H9 (cell line): ENCODE measurements at regions not wholly inside any gene's neighbourhood (a gene's known extent, or its start where the extent isn't known, plus 50 kb on each side); places are given as distances from the start of the nearest gene placed in this dataset.

ENCODE experiments used
- DNase-seq: peaks from one replicate; pipeline ENCODE4 v3.0.0-alpha.2; 2017
- H2AFZ ChIP-seq: one replicate; pipeline ENCODE4 v1.6.1; 2013; ENCODE audit warnings: mild to moderate bottlenecking, low read length, control low read depth, moderate library complexity
- H2AK5ac ChIP-seq: 2 replicates; pipeline ENCODE4 v1.6.1; 2013; ENCODE audit warnings: low read length, control low read depth, mixed read lengths; ENCODE audit not compliant: insufficient read length
- H2BK120ac ChIP-seq: one replicate; pipeline ENCODE4 v1.6.1; 2013; ENCODE audit warnings: low read depth, mild to moderate bottlenecking, low read length, control low read depth, inconsistent platforms; ENCODE audit not compliant: poor library complexity, severe bottlenecking
- H2BK12ac ChIP-seq: 2 replicates; pipeline ENCODE4 v1.6.1; 2013; ENCODE audit warnings: low read length, control low read depth, mixed read lengths, low read depth; ENCODE audit not compliant: insufficient read length
- H2BK15ac ChIP-seq: 2 replicates; pipeline ENCODE4 v1.6.1; 2013; ENCODE audit warnings: low read depth, low read length, control low read depth
- H2BK20ac ChIP-seq: one replicate; pipeline ENCODE4 v1.6.1; 2013; ENCODE audit warnings: low read depth, mild to moderate bottlenecking, low read length, control low read depth, inconsistent platforms; ENCODE audit not compliant: poor library complexity, severe bottlenecking
- H2BK5ac ChIP-seq: 2 replicates; pipeline ENCODE4 v1.6.1; 2013; ENCODE audit warnings: low read length, control low read depth, mixed read lengths; ENCODE audit not compliant: insufficient read length
- H3K14ac ChIP-seq: 2 replicates; pipeline ENCODE4 v1.6.1; 2013; ENCODE audit warnings: low read length, control low read depth; ENCODE audit not compliant: insufficient read depth
- H3K18ac ChIP-seq: 2 replicates; pipeline ENCODE4 v1.6.1; 2013; ENCODE audit warnings: low read depth, mild to moderate bottlenecking, mixed read lengths, low read length, control low read depth; ENCODE audit not compliant: insufficient read length
- H3K23ac ChIP-seq: 2 replicates; pipeline ENCODE4 v1.6.1; 2013; ENCODE audit warnings: low read length, control low read depth, mixed read lengths, low read depth; ENCODE audit not compliant: insufficient read length
- H3K23me2 ChIP-seq: 2 replicates; pipeline ENCODE4 v1.6.1; 2013; ENCODE audit warnings: low read depth, mild to moderate bottlenecking, mixed read lengths, low read length, control low read depth; ENCODE audit not compliant: insufficient read length, poor library complexity, severe bottlenecking
- H3K27ac ChIP-seq: 2 replicates; pipeline ENCODE4 v1.5.1; 2013; ENCODE audit warnings: low read length, control low read depth, mixed read lengths, low read depth; ENCODE audit not compliant: insufficient read length
- H3K27me3 ChIP-seq: 2 replicates; pipeline ENCODE4 v1.6.1; 2013; ENCODE audit warnings: low read length, control low read depth, inconsistent platforms; ENCODE audit not compliant: insufficient read depth
- H3K4ac ChIP-seq: 2 replicates; pipeline ENCODE4 v1.6.1; 2013; ENCODE audit warnings: low read depth, mild to moderate bottlenecking, control low read depth, inconsistent platforms, low read length, moderate library complexity
- H3K4me1 ChIP-seq: 2 replicates; pipeline ENCODE4 v1.6.1; 2013; ENCODE audit warnings: low read length, control low read depth, inconsistent platforms; ENCODE audit not compliant: insufficient read depth
- H3K4me2 ChIP-seq: 2 replicates; pipeline ENCODE4 v1.6.1; 2013; ENCODE audit warnings: low read length, control low read depth, mixed read lengths; ENCODE audit not compliant: insufficient read length, insufficient read depth
- H3K56ac ChIP-seq: 2 replicates; pipeline ENCODE4 v1.6.1; 2013; ENCODE audit warnings: low read depth, mild to moderate bottlenecking, mixed read lengths, low read length, control low read depth; ENCODE audit not compliant: insufficient read length
- H3K79me1 ChIP-seq: 2 replicates; pipeline ENCODE4 v1.6.1; 2013; ENCODE audit warnings: low read depth, mild to moderate bottlenecking, moderate library complexity, low read length, control low read depth, inconsistent platforms; ENCODE audit not compliant: insufficient read depth, poor library complexity, severe bottlenecking
- H3K79me2 ChIP-seq: 2 replicates; pipeline ENCODE4 v1.6.1; 2013; ENCODE audit warnings: low read length, control low read depth, inconsistent platforms; ENCODE audit not compliant: insufficient read depth
- H3K9ac ChIP-seq: 2 replicates; pipeline ENCODE4 v1.6.1; 2013; ENCODE audit warnings: low read length, control low read depth, mixed read lengths; ENCODE audit not compliant: insufficient read length; ENCODE audit errors: extremely low read depth
- H3K9me3 ChIP-seq: one replicate; pipeline ENCODE4 v1.6.1; 2013; ENCODE audit warnings: low read depth, low read length, inconsistent platforms; ENCODE audit not compliant: control insufficient read depth
- H3T11ph ChIP-seq: one replicate; pipeline ENCODE4 v1.6.1; 2013; ENCODE audit warnings: mild to moderate bottlenecking, low read length, control low read depth, inconsistent platforms
- H4K20me1 ChIP-seq: one replicate; pipeline ENCODE4 v1.6.1; 2013; ENCODE audit not compliant: control insufficient read depth, insufficient read length, insufficient read depth
- H4K5ac ChIP-seq: 2 replicates; pipeline ENCODE4 v1.6.1; 2013; ENCODE audit warnings: low read depth, mild to moderate bottlenecking, mixed read lengths, low read length, control low read depth; ENCODE audit not compliant: insufficient read length
- H4K8ac ChIP-seq: replicated peaks from 2 replicates; pipeline ENCODE4 v1.6.1; 2013; ENCODE audit warnings: low read length, control low read depth, mixed read lengths, low read depth; ENCODE audit not compliant: insufficient read length
- H4K91ac ChIP-seq: 2 replicates; pipeline ENCODE4 v1.6.1; 2013; ENCODE audit warnings: low read depth, mild to moderate bottlenecking, moderate library complexity, mixed read lengths, low read length, control low read depth; ENCODE audit not compliant: insufficient read length
- H3K27ac Mint-ChIP-seq, 3 experiments: 2 replicates in 2 of 3; 3 replicates in 1 of 3; pipeline ENCODE4 v1.8.0; 2020 to 2021; ENCODE audit warnings: mixed read lengths in 3 of 3, mild to moderate bottlenecking in 1 of 3, moderate library complexity in 1 of 3
- H3K27me3 Mint-ChIP-seq: 2 replicates; pipeline ENCODE4 v1.8.0; 2021; ENCODE audit warnings: low read depth, mild to moderate bottlenecking, moderate library complexity, mixed read lengths
- H3K36me3 Mint-ChIP-seq, 3 experiments: 2 replicates in 2 of 3; 3 replicates in 1 of 3; pipeline ENCODE4 v1.8.0; 2020 to 2021; ENCODE audit warnings: low read depth in 3 of 3, mixed read lengths in 3 of 3; ENCODE audit not compliant: insufficient read depth in 1 of 3
- H3K4me1 Mint-ChIP-seq, 2 experiments: 2 replicates each; pipeline ENCODE4 v1.8.0; 2020; ENCODE audit warnings: mixed read lengths in 2 of 2
- H3K4me3 Mint-ChIP-seq, 2 experiments: 2 replicates in 1 of 2; 3 replicates in 1 of 2; pipeline ENCODE4 v1.8.0; 2020 to 2021; ENCODE audit warnings: mild to moderate bottlenecking in 2 of 2, mixed read lengths in 2 of 2, moderate library complexity in 1 of 2
- H3K9me3 Mint-ChIP-seq, 2 experiments: 2 replicates in 1 of 2; 3 replicates in 1 of 2; pipeline ENCODE4 v1.8.0; 2020; ENCODE audit warnings: mild to moderate bottlenecking in 2 of 2, mixed read lengths in 2 of 2, moderate library complexity in 1 of 2
- CTCF ChIP-seq: fragments of 200-600 bp; sonication (generic); conservative IDR thresholded peaks from 3 replicates; pipeline ENCODE4 v1.8.0; 2021; ENCODE audit warnings: antibody characterized with exemption, mild to moderate bottlenecking
- WGBS: extraction: QIAGEN DNeasy Blood & Tissue Kit; methylation state at CpG from one replicate; pipeline ENCODE4 v1.1.7; 2013; ENCODE audit warnings: missing lambda C conversion rate, low lambda C conversion rate, mixed read lengths; ENCODE audit not compliant: insufficient read length; ENCODE audit errors: extremely low coverage; 5-methylcytosine and 5-hydroxymethylcytosine counted together

DNA sequence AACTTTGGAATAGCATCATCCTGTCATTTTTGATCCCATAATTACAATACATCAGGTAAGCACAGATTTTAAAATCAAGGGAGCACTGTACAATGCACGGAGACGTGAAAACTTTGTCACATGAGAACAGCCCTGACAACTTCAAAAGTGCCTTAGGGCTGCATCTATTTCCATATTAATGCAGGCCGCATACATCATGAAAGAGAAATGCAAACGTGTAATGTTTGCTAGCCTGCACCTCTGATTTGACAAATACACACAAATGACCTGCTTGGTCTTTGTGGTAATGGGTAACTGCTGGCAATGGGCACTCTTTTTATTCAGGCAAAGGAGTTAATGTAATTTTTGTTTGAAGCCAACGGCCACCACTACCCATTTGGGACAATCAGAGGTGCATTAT lies 202.0 kb upstream of the EPHA4 start:
- no peaks in the 10 kb centered on the region for H4K20me1 ChIP-seq
- no peak overlapping the region for H3K4ac ChIP-seq
- H2AK5ac ChIP-seq: no peak overlapping the region
- H3K4me1 Mint-ChIP-seq: peaks cover 16 to 25% of the 10 kb centered on the region in 2 experiments
- no peak overlapping the region for H3K56ac ChIP-seq
- no peak overlapping the region for H4K91ac ChIP-seq
- H3K9me3 Mint-ChIP-seq: no peaks in the 10 kb centered on the region
- H3K4me3 Mint-ChIP-seq: no peak overlapping the region
- H3T11ph ChIP-seq: no peak overlapping the region
- no peak overlapping the region for H2BK20ac ChIP-seq
- H3K79me2 ChIP-seq: no peaks in the 10 kb centered on the region
- H4K5ac ChIP-seq: no peak overlapping the region
- no peak overlapping the region for H2BK5ac ChIP-seq
- H3K14ac ChIP-seq: no peak overlapping the region
- no peak overlapping the region for H3K4me2 ChIP-seq
- no peak overlapping the region for H3K27ac ChIP-seq
- H2BK15ac ChIP-seq: no peak overlapping the region
- H3K27me3 Mint-ChIP-seq: no peaks in the 10 kb centered on the region; the same call in 1 of the 2 replicates
- H3K27me3 ChIP-seq: no peaks in the 10 kb centered on the region
- no peaks in the 10 kb centered on the region for H3K23me2 ChIP-seq
- H2BK12ac ChIP-seq: no peak overlapping the region
- H3K4me1 ChIP-seq: peaks cover 4% of the 10 kb centered on the region; the same call in 1 of the 2 replicates
- no peak overlapping the region for H4K8ac ChIP-seq
- no peak overlapping the region for H2BK120ac ChIP-seq
- DNase-seq: no peak
- no peak for TF ChIP-seq CTCF
- no peak overlapping the region for H2AFZ ChIP-seq
- H3K18ac ChIP-seq: no peak overlapping the region
- WGBS: no CpG with 5 or more reads among the region's 5 CpGs
- H3K79me1 ChIP-seq: no peaks in the 10 kb centered on the region
- H3K36me3 Mint-ChIP-seq: no peaks in the 10 kb centered on the region
- H3K9ac ChIP-seq: no peak overlapping the region
- no peak overlapping the region for H3K23ac ChIP-seq
- H3K9me3 ChIP-seq: no peaks in the 10 kb centered on the region
- no peak overlapping the region for H3K27ac Mint-ChIP-seq
